Right atrium auricular region (tissue), 2 donors: ENCODE measurements at regions not wholly inside any gene's neighbourhood (a gene's known extent, or its start where the extent isn't known, plus 50 kb on each side); places are given as distances from the start of the nearest gene placed in this dataset.
"Not testable (repeated sequence)": the region's sequence is repeated elsewhere in the genome, so short reads cannot be mapped to it uniquely, and the experiment has no call there.

Experiments used
- DNase-seq: peaks from one replicate; pipeline ENCODE4 v3.0.0-alpha.2; 2019; ENCODE audit warnings: low spot score
- H3K27ac ChIP-seq, 2 donors: fragments of 200-600 bp; sonication (generic); 1 replicate in 1 of 2; 2 replicates in 1 of 2; pipeline ENCODE4 v1.5.1; 2016 to 2019
- H3K27me3 ChIP-seq, 2 donors: fragments of 200-600 bp; sonication (generic); one replicate each; pipeline versions ENCODE4 v1.5.1 to v1.6.0; 2017 to 2019
- H3K36me3 ChIP-seq: fragments of 200-600 bp; sonication (generic); one replicate; pipeline ENCODE4 v1.5.1; 2016
- H3K4me1 ChIP-seq, 2 donors: fragments of 200-600 bp; sonication (generic); one replicate each; pipeline versions ENCODE4 v1.5.1 to v1.6.0; 2017 to 2019
- H3K4me3 ChIP-seq, 2 donors: fragments of 200-600 bp; sonication (generic); 1 replicate in 1 of 2; 2 replicates in 1 of 2; pipeline ENCODE4 v1.5.1; 2017 to 2019; ENCODE audit warnings: mild to moderate bottlenecking in 1 of 2, moderate library complexity in 1 of 2
- H3K9me3 ChIP-seq, 2 donors: fragments of 200-600 bp; sonication (generic); one replicate each; pipeline ENCODE4 v1.5.1; 2019
- TF ChIP-seq, protein P1 (sequence below), 2 donors: fragments of 200-600 bp; sonication (generic); IDR thresholded peaks; one replicate each; pipeline ENCODE4 v1.5.1; 2019; ENCODE audit warnings: antibody characterized with exemption in 2 of 2

DNA sequence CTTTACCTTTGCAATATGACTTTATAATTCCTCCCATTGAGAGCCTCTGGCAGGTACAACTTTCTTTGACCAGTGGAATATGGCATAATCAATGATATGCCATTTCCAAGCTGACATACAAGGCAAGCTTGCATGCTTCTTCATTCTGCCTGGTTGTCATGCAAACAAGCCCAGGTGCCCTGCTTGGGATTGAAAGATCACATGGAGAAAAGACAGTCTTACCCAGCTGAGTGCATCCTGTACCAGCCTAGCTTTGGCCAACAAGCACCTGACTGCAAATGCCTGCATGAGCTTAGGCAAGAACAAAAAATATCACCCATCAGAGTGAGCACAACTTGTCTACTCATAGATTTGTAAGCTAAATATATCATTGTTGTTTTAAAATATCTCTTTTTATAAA is 82.9 kb upstream of the KCND2 start:
- Histone ChIP-seq H3K27me3 (no peaks in the 10 kb centered on the region), H3K4me1 (no peaks in the 10 kb centered on the region), H3K27ac (no peak overlapping the region), H3K9me3 (no peaks in the 10 kb centered on the region), H3K36me3 (no peaks in the 10 kb centered on the region), H3K4me3 (no peak overlapping the region)
- TF ChIP-seq, protein P1, sequence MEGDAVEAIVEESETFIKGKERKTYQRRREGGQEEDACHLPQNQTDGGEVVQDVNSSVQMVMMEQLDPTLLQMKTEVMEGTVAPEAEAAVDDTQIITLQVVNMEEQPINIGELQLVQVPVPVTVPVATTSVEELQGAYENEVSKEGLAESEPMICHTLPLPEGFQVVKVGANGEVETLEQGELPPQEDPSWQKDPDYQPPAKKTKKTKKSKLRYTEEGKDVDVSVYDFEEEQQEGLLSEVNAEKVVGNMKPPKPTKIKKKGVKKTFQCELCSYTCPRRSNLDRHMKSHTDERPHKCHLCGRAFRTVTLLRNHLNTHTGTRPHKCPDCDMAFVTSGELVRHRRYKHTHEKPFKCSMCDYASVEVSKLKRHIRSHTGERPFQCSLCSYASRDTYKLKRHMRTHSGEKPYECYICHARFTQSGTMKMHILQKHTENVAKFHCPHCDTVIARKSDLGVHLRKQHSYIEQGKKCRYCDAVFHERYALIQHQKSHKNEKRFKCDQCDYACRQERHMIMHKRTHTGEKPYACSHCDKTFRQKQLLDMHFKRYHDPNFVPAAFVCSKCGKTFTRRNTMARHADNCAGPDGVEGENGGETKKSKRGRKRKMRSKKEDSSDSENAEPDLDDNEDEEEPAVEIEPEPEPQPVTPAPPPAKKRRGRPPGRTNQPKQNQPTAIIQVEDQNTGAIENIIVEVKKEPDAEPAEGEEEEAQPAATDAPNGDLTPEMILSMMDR (IDR thresholded peaks at IDR 0.05): no peak
- no peak for DNase-seq

DNA sequence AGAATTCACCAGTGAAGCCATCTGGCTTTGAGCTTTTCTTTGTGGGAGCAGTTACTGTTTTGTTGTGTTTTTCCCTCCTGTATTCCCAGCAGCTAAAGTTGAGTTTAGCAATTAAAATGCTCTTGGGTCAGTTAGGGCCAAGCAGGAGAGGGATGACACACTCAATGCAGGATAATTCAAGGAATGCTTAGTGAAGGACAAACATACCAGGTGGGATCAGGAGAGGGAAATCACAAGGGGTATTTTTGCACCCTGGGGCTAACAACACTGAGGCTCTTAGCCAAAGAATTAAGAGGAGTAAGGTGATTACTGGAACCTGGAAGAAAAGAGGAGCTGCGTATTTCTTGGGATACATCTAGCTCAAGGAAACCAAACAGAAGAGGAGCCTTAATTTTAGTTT is 82.4 kb upstream of the KCND2 start:
- no peak overlapping the region for H3K4me3 ChIP-seq
- H3K9me3 ChIP-seq: no peaks in the 10 kb centered on the region
- DNase-seq: no peak
- H3K27ac ChIP-seq: no peak overlapping the region
- H3K27me3 ChIP-seq: no peaks in the 10 kb centered on the region
- H3K36me3 ChIP-seq: no peaks in the 10 kb centered on the region
- no peaks in the 10 kb centered on the region for H3K4me1 ChIP-seq
- TF ChIP-seq, protein P1 (IDR thresholded peaks at IDR 0.05): no peak

DNA sequence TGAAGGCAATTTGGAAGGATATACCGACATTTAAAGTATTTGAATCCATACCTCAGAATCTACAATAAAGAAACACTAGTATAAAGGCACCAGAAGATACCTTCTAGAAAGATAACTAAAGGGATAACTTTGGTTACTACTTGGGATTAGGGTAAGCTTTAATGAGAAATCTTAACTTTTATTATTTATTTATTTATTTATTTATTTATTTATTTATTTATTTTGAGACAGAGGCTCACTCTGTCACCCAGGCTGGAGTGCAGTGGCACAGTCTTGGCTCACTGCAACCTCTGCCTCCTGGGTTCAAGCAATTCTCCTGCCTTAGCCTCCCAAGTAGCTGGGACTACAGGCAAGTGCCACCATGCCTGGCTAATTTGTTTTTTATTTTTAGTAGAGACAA is 81.6 kb upstream of the KCND2 start:
- H3K9me3 ChIP-seq, H3K4me3 ChIP-seq, H3K4me1 ChIP-seq, H3K36me3 ChIP-seq, H3K27me3 ChIP-seq, DNase-seq, H3K27ac ChIP-seq: not testable (repeated sequence)

DNA sequence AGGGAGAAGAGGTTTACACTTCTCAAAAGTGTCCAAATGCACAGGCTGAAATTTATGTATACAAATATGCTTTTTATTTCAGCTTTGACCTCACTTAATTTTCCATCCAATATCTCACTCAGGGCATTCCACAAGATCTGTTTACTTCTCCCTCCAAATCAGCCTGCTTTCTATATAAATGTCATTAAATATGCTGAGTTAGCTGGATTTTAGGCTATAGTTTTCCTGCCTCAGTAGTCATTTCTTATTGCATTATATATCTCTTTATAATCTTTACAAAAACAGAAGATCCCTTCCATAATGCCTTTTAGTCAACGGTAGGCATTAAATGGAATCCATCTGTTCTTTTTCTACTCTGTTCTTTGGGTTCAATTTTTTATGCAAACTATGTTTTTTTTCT is 71.7 kb upstream of the KCND2 start:
- H3K36me3 ChIP-seq: no peaks in the 10 kb centered on the region
- H3K4me3 ChIP-seq: no peak overlapping the region
- H3K4me1 ChIP-seq: no peaks in the 10 kb centered on the region
- no peak overlapping the region for H3K27ac ChIP-seq
- TF ChIP-seq, protein P1 (IDR thresholded peaks at IDR 0.05): no peak
- no peaks in the 10 kb centered on the region for H3K9me3 ChIP-seq
- DNase-seq: no peak
- H3K27me3 ChIP-seq: no peaks in the 10 kb centered on the region

DNA sequence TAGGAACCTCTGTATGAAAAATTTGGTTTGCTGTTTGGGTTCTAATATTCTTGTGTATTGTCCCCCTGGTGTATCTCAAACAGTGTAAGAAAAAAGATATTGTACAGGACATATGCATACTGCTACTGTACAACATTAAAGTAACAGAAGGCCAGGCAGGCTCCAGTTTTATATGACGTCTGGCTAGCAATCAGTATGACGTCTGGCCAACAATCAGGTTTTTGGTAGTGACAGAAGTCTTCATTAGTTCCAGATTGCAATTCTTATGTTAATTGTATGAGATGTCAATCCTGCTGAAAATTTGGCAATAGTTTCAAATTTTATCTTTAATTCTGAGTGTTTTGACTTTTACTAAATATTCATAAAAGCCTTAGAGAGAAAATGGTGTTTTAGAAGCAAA is 67.9 kb upstream of the KCND2 start:
- no peaks in the 10 kb centered on the region for H3K9me3 ChIP-seq
- H3K36me3 ChIP-seq: no peaks in the 10 kb centered on the region
- no peak overlapping the region for H3K4me3 ChIP-seq
- no peak for DNase-seq
- no peak overlapping the region for H3K27ac ChIP-seq
- H3K4me1 ChIP-seq: no peaks in the 10 kb centered on the region
- TF ChIP-seq, protein P1 (IDR thresholded peaks at IDR 0.05): no peak
- H3K27me3 ChIP-seq: no peaks in the 10 kb centered on the region

DNA sequence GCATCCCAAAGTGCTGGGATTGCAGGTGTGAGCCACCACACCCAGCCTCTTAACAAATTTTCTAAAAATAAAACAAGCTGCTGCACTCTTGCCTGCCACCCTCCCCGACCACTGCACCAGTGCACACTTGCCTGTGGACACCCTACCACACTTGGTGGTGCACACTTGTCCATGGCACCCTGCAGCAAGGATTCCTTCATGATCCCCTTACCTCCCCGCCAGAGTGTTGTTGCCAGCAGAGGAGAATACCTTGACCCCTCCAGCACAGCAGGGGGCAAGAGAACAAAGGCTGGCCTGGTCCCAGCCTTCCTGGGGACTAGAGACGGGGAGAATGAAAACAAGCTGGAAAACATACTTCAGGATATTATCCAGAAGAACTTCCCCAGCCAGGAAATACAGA is 65.9 kb upstream of the KCND2 start:
- Histone ChIP-seq H3K4me3 (no peak overlapping the region), H3K9me3 (no peaks in the 10 kb centered on the region), H3K4me1 (no peaks in the 10 kb centered on the region), H3K36me3 (no peaks in the 10 kb centered on the region), H3K27me3 (no peaks in the 10 kb centered on the region), H3K27ac (no peak overlapping the region)
- no peak for DNase-seq
- TF ChIP-seq, protein P1 (IDR thresholded peaks at IDR 0.05): no peak
